Esophagus muscularis mucosa (tissue), 3 donors: ENCODE measurements at regions not wholly inside any gene's neighbourhood (a gene's known extent, or its start where the extent isn't known, plus 50 kb on each side); places are given as distances from the start of the nearest gene placed in this dataset.

ENCODE experiments used
- POLR2AphosphoS5 ChIP-seq, 2 donors: sonication (generic); formaldehyde crosslinking; IDR thresholded peaks; one replicate each; pipeline ENCODE4 v1.6.1; 2017; ENCODE audit warnings: antibody characterized with exemption in 2 of 2
- TF ChIP-seq, protein P1 (sequence below), 3 experiments: fragments of 200-600 bp in 2 of 3; fragments of 450-650 bp in 1 of 3; sonication (generic) in 2 of 3; IDR thresholded peaks; one replicate each; pipeline ENCODE4 v1.5.1; 2017 to 2019; ENCODE audit warnings: antibody characterized with exemption in 3 of 3, mild to moderate bottlenecking in 2 of 3, moderate library complexity in 1 of 3

DNA sequence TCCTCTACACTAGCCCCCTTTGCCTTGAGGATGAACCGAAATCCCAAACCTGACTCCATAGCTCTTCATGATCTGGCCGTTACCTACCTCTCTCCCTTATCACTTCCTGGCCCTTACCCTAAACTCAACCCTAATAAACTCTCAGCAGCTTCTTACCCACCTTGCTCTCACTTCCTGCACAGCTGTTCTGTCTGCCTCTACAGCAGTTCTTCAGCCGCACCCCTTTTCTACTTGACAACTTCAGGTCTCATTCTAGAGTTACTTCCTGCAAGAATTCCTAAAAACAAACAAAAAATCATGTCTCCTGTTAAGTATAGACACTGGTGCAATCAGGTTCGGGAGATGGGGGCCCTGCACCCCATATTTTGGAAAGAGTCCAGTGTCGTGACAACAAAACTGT lies 239.9 kb upstream of the CELF2 start:
- TF ChIP-seq POLR2AphosphoS5 (IDR thresholded peaks at IDR 0.05): no peak
- TF ChIP-seq, protein P1, sequence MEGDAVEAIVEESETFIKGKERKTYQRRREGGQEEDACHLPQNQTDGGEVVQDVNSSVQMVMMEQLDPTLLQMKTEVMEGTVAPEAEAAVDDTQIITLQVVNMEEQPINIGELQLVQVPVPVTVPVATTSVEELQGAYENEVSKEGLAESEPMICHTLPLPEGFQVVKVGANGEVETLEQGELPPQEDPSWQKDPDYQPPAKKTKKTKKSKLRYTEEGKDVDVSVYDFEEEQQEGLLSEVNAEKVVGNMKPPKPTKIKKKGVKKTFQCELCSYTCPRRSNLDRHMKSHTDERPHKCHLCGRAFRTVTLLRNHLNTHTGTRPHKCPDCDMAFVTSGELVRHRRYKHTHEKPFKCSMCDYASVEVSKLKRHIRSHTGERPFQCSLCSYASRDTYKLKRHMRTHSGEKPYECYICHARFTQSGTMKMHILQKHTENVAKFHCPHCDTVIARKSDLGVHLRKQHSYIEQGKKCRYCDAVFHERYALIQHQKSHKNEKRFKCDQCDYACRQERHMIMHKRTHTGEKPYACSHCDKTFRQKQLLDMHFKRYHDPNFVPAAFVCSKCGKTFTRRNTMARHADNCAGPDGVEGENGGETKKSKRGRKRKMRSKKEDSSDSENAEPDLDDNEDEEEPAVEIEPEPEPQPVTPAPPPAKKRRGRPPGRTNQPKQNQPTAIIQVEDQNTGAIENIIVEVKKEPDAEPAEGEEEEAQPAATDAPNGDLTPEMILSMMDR (IDR thresholded peaks at IDR 0.05): no peak
